ENCODE measurements at regions not wholly inside any gene's neighbourhood (a gene's known extent, or its start where the extent isn't known, plus 50 kb on each side); places are given as distances from the start of the nearest gene placed in this dataset.

DNA sequence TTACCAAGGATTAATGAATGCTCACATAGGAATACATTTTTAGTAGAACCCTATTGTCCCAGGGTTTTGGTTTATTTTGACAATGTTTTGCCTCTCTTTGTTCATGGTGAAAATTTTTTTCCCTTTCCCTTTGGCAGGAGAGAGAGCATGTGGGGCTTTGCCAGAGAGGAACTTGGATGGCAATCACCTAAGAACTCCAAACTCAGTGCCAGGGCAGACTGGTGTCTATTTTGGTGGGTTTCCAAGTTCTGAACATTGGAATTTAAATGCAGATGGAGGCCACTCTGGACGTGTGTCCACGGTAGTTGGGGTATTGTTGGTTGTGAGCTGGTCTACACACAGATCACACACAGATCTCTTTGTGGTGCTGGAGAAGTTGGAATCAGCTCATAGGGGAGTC lies 2091.1 kb upstream of the PIK3C3 start:
- Histone ChIP-seq H3K4me3 (ENCODE audit: low read depth, low read length) (no peak overlapping the region), H3K4me1 (ENCODE audit: control insufficient read depth, insufficient read depth, low read length) (no peaks in the 10 kb centered on the region), H3K27ac (ENCODE audit: low read depth, low read length) (no peak overlapping the region), H3K9me3 (ENCODE audit: control insufficient read depth, insufficient read depth, low read length) (no peaks in the 10 kb centered on the region), H3K36me3 (ENCODE audit: control insufficient read depth, insufficient read depth, low read length) (no peaks in the 10 kb centered on the region), H3K27me3 (ENCODE audit: control insufficient read depth, insufficient read depth, low read length) (no peaks in the 10 kb centered on the region)
- WGBS (ENCODE audit: insufficient coverage) = no CpG with 5 or more reads among the region's 2 CpGs
- DNase-seq (ENCODE audit: low read depth in 4 of 6, low spot score in 6 of 6) = peak in 1 of 6 donors; percentile 69

DNA sequence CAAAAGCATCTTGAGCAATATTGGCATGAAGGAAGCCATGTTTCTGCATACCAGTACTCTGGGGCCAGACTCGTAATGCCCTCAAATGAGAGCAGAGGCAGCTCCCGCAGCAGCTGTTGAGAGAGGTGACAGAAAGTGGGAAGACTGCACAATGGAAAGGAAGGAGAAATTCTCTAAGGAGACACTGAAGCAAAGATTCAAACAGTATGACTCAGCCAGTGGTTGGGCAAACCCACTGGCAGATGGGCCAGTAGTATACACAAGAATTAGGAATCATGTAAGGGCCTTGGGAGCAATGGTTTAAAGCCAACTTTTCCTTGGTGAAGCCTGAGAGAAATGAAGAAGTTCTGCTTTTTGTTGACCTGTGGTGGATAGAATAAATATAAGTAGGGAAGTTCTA lies 2092.7 kb upstream of the PIK3C3 start:
- Histone ChIP-seq H3K27ac (ENCODE audit: low read depth, low read length) (no peak overlapping the region), H3K4me3 (ENCODE audit: low read depth, low read length) (no peak overlapping the region), H3K36me3 (ENCODE audit: control insufficient read depth, insufficient read depth, low read length) (no peaks in the 10 kb centered on the region), H3K9me3 (ENCODE audit: control insufficient read depth, insufficient read depth, low read length) (no peaks in the 10 kb centered on the region), H3K4me1 (ENCODE audit: control insufficient read depth, insufficient read depth, low read length) (no peaks in the 10 kb centered on the region), H3K27me3 (ENCODE audit: control insufficient read depth, insufficient read depth, low read length) (no peaks in the 10 kb centered on the region)
- DNase-seq (ENCODE audit: low read depth in 4 of 6, low spot score in 6 of 6) = no peak
- 96% methylated on average over 2 of the region's 2 CpGs for WGBS (ENCODE audit: insufficient coverage)

DNA sequence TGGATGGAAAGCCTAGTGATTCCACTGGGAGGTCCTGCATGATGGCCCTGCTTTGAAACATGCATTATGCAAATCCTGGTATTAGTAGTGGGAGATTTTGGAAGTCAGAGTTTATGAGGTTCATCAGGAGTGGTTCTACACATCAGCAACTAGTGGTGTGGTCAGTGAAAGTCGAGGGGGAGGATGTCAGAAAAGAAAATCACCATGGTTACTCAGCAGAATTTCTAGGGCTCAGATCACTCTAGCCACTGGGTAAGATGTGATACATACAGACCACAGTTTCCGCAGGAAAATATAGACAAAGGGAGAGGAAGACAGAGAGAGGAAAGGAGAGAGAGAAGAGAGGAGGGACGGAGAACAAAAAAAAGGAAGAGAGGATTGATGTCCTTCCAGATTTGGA lies 2100.7 kb upstream of the PIK3C3 start:
- no peak for DNase-seq (ENCODE audit: low read depth in 4 of 6, low spot score in 6 of 6)
- H3K4me3 ChIP-seq (ENCODE audit: low read depth, low read length) = no peak overlapping the region
- no peaks in the 10 kb centered on the region for H3K27me3 ChIP-seq (ENCODE audit: control insufficient read depth, insufficient read depth, low read length)
- no peaks in the 10 kb centered on the region for H3K9me3 ChIP-seq (ENCODE audit: control insufficient read depth, insufficient read depth, low read length)
- H3K27ac ChIP-seq (ENCODE audit: low read depth, low read length) = no peak overlapping the region
- no peaks in the 10 kb centered on the region for H3K36me3 ChIP-seq (ENCODE audit: control insufficient read depth, insufficient read depth, low read length)
- H3K4me1 ChIP-seq (ENCODE audit: control insufficient read depth, insufficient read depth, low read length) = no peaks in the 10 kb centered on the region
- 33% methylated on average over 1 of the region's 3 CpGs for WGBS (ENCODE audit: insufficient coverage)

GRCh38 chr18:39846265-39846664 lies 2108.8 kb upstream of the PIK3C3 start:
- Histone ChIP-seq H3K36me3 (ENCODE audit: control insufficient read depth, insufficient read depth, low read length) (no peaks in the 10 kb centered on the region), H3K27me3 (ENCODE audit: control insufficient read depth, insufficient read depth, low read length) (no peaks in the 10 kb centered on the region), H3K4me3 (ENCODE audit: low read depth, low read length) (no peak overlapping the region), H3K27ac (ENCODE audit: low read depth, low read length) (no peak overlapping the region), H3K4me1 (ENCODE audit: control insufficient read depth, insufficient read depth, low read length) (peaks cover 2% of the 10 kb centered on the region), H3K9me3 (ENCODE audit: control insufficient read depth, insufficient read depth, low read length) (no peaks in the 10 kb centered on the region)
- DNase-seq (ENCODE audit: low read depth in 4 of 6, low spot score in 6 of 6) = peak in 2 of 6 donors; percentile 29 to 70
- WGBS (ENCODE audit: insufficient coverage) = 35% methylated on average over 2 of the region's 5 CpGs

DNA sequence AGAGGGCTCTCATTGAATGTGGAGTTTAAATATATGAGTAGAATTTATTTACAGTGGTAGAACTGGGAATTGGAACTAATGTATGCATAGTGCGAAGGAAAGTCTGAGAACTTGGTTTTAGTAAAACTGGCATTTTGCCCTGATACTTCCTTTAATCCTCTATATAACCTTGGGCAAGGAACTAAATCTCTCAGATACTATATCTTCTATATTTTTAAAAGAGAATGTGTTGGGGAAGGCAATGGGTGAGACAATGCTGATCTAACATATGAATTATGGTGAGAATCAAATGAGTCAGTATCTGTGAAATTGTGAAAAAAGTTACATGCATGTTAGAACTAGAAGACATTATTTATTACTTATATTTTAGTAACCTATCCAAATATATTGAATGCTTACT lies 2109.4 kb upstream of the PIK3C3 start:
- H3K27me3 ChIP-seq (ENCODE audit: control insufficient read depth, insufficient read depth, low read length) = no peaks in the 10 kb centered on the region
- H3K4me1 ChIP-seq (ENCODE audit: control insufficient read depth, insufficient read depth, low read length) = peaks cover 8% of the 10 kb centered on the region
- H3K27ac ChIP-seq (ENCODE audit: low read depth, low read length) = no peak overlapping the region
- no CpG with 5 or more reads among the region's 1 CpG for WGBS (ENCODE audit: insufficient coverage)
- H3K36me3 ChIP-seq (ENCODE audit: control insufficient read depth, insufficient read depth, low read length) = no peaks in the 10 kb centered on the region
- no peak overlapping the region for H3K4me3 ChIP-seq (ENCODE audit: low read depth, low read length)
- no peaks in the 10 kb centered on the region for H3K9me3 ChIP-seq (ENCODE audit: control insufficient read depth, insufficient read depth, low read length)
- no peak for DNase-seq (ENCODE audit: low read depth in 4 of 6, low spot score in 6 of 6)

DNA sequence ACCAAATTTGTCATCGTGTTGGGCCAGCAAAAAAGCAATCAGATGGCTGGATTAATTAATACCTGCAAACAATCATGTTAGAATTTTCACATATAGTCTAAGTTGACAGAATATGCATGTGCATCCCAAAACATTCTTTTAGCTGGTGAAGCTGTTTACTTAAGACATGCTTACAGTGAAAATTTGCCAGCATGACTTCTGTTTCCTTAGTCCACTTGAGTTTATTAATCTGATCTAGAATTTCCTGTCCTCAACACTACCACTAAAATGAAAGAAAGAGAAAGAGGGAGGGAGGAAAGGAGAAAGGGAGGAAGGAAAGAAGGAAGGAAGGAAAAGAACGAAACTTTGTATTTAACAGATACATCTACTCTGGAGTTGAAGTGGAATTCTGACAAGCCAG lies 2109.9 kb upstream of the PIK3C3 start:
- WGBS (ENCODE audit: insufficient coverage) = no CpG with 5 or more reads among the region's 2 CpGs
- Histone ChIP-seq H3K4me3 (ENCODE audit: low read depth, low read length) (no peak overlapping the region), H3K36me3 (ENCODE audit: control insufficient read depth, insufficient read depth, low read length) (no peaks in the 10 kb centered on the region), H3K9me3 (ENCODE audit: control insufficient read depth, insufficient read depth, low read length) (no peaks in the 10 kb centered on the region), H3K27ac (ENCODE audit: low read depth, low read length) (no peak overlapping the region), H3K27me3 (ENCODE audit: control insufficient read depth, insufficient read depth, low read length) (no peaks in the 10 kb centered on the region), H3K4me1 (ENCODE audit: control insufficient read depth, insufficient read depth, low read length) (peaks cover 8% of the 10 kb centered on the region)
- no peak for DNase-seq (ENCODE audit: low read depth in 4 of 6, low spot score in 6 of 6)

GRCh38 chr18:39843546-39843945 lies 2111.5 kb upstream of the PIK3C3 start:
- no peak for DNase-seq (ENCODE audit: low read depth in 4 of 6, low spot score in 6 of 6)
- Histone ChIP-seq H3K4me1 (ENCODE audit: control insufficient read depth, insufficient read depth, low read length) (peaks cover 8% of the 10 kb centered on the region), H3K9me3 (ENCODE audit: control insufficient read depth, insufficient read depth, low read length) (no peaks in the 10 kb centered on the region), H3K4me3 (ENCODE audit: low read depth, low read length) (no peak overlapping the region), H3K36me3 (ENCODE audit: control insufficient read depth, insufficient read depth, low read length) (no peaks in the 10 kb centered on the region), H3K27ac (ENCODE audit: low read depth, low read length) (no peak overlapping the region), H3K27me3 (ENCODE audit: control insufficient read depth, insufficient read depth, low read length) (no peaks in the 10 kb centered on the region)
- WGBS (ENCODE audit: insufficient coverage) = 60% methylated on average over 3 of the region's 4 CpGs

DNA sequence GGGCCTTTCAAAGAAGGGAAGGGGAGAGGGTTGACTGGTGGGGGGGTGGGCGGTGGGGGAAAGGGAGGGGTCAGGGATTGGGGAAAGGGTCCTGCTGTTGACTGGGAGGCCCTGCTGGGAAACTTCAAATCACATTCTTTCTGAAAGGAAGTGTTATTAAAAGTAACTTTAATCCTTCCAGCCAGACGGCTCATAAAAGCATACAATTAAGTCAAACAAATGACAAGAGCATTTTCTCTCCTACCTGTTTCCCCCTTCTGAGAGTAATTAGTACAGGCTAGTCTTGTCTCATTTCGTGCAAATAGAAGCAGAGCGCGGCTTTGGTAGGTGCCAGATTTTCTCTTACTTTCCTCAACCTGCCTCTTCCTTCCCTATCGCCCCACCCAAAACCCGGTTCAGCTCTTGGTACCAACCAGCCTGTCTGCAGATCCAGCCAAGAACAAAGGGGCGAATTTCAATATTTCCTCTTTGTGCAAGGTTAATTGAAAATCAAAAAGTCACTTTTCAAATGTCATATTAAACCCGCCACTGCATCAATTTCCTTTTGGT lies 2112.6 kb upstream of the PIK3C3 start:
- H3K36me3 ChIP-seq (ENCODE audit: control insufficient read depth, insufficient read depth, low read length) = no peaks in the 10 kb centered on the region
- 48% methylated on average over 2 of the region's 9 CpGs for WGBS (ENCODE audit: insufficient coverage)
- H3K27me3 ChIP-seq (ENCODE audit: control insufficient read depth, insufficient read depth, low read length) = no peaks in the 10 kb centered on the region
- peak overlapping the region; percentile 42 for H3K4me3 ChIP-seq (ENCODE audit: low read depth, low read length)
- DNase-seq (ENCODE audit: low read depth in 4 of 6, low spot score in 6 of 6) = peak in 3 of 6 donors; percentile 33 to 81 (median 40)
- H3K27ac ChIP-seq (ENCODE audit: low read depth, low read length) = no peak overlapping the region
- peaks cover 8% of the 10 kb centered on the region for H3K4me1 ChIP-seq (ENCODE audit: control insufficient read depth, insufficient read depth, low read length)
- no peaks in the 10 kb centered on the region for H3K9me3 ChIP-seq (ENCODE audit: control insufficient read depth, insufficient read depth, low read length)

DNA sequence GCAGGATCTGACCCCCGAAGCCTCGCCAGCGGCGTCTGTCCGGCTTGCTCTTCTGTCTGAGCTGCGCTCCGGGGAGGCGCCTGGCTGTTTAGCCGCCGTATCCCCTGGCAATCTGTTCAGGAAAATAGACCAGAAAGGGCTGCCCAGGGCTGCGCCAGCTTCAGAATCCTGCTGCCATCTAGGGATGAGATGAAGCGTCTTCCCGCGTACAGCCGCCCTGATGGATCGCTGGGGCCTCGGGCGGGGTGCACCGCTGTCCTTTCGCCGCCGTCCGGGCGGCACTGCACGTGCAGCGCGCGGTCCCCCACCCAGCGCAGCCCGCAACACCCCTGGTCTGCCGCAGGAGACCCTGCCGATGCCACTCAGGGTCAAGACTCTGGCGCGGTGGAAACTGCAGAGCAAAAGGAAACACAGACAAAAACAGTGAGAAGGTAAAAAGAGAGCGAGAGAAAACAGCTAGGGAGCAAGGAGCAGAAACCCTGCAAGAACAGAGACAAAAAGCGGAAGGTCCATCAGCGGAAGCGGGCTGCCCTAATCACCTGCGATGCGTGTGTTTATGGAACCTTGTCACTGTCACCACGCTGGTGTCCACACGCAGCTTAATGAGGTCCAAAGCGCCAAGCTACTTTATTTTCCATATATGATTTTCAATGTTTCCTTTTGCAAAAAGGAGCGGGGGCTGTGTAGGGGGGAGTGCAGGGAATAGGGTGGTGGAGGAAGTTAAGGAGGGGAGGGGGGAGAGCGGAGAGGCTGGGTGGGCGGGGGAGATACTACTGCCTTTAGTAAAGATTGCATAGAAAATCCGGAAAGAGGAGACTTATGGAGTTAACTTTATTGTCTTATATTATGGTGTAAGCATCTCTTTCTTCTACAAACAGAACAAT lies 2113.3 kb upstream of the PIK3C3 start:
- Histone ChIP-seq H3K27ac (ENCODE audit: low read depth, low read length) (peak overlapping the region; percentile 48), H3K9me3 (ENCODE audit: control insufficient read depth, insufficient read depth, low read length) (no peaks in the 10 kb centered on the region), H3K27me3 (ENCODE audit: control insufficient read depth, insufficient read depth, low read length) (no peaks in the 10 kb centered on the region), H3K4me3 (ENCODE audit: low read depth, low read length) (peak overlapping the region; percentile 42), H3K4me1 (ENCODE audit: control insufficient read depth, insufficient read depth, low read length) (peaks cover 8% of the 10 kb centered on the region), H3K36me3 (ENCODE audit: control insufficient read depth, insufficient read depth, low read length) (no peaks in the 10 kb centered on the region)
- DNase-seq (ENCODE audit: low read depth in 4 of 6, low spot score in 6 of 6) = peak; percentile 70 to 97 (median 80)
- 0% methylated on average over 40 of the region's 47 CpGs for WGBS (ENCODE audit: insufficient coverage)
